CD4-positive, alpha-beta T cell treated with Interleukin-17A for 1 hour (primary cell): ENCODE measurements at regions not wholly inside any gene's neighbourhood (a gene's known extent, or its start where the extent isn't known, plus 50 kb on each side); places are given as distances from the start of the nearest gene placed in this dataset.

Experiments
- DNase-seq: peaks from one replicate; pipeline ENCODE4 v3.0.0-alpha.2; 2020

GRCh38 chrX:69362856-69363255 is 141.3 kb upstream of the NALF2 start:
- DNase-seq = no peak

GRCh38 chrX:69362354-69362753 is 141.8 kb upstream of the NALF2 start:
- DNase-seq = no peak

GRCh38 chrX:69361311-69361845 is 142.7 kb upstream of the NALF2 start:
- no peak for DNase-seq

GRCh38 chrX:69357317-69357716 is 146.8 kb upstream of the NALF2 start:
- DNase-seq = no peak

- no peak for DNase-seq
Observed at GRCh38 chrX:69324851-69325250, 159.6 kb upstream of the PJA1 start.

GRCh38 chrX:69323786-69324720 is 158.8 kb upstream of the PJA1 start:
- no peak for DNase-seq

- DNase-seq = no peak
Observed at GRCh38 chrX:69321789-69322188, 156.5 kb upstream of the PJA1 start.

- no peak for DNase-seq
Observed at GRCh38 chrX:69321006-69321655, 155.9 kb upstream of the PJA1 start.

- DNase-seq = no peak
Observed at GRCh38 chrX:69320116-69320515, 154.9 kb upstream of the PJA1 start.

GRCh38 chrX:69319376-69319775 is 154.1 kb upstream of the PJA1 start:
- no peak for DNase-seq

GRCh38 chrX:69318651-69319340 is 153.5 kb upstream of the PJA1 start:
- no peak for DNase-seq

GRCh38 chrX:69317721-69318120 is 152.5 kb upstream of the PJA1 start:
- DNase-seq = no peak

GRCh38 chrX:69314436-69315348 is 149.4 kb upstream of the PJA1 start:
- no peak for DNase-seq

- DNase-seq = no peak
Observed at GRCh38 chrX:69313617-69314290, 148.5 kb upstream of the PJA1 start.

GRCh38 chrX:69311936-69312670 is 146.8 kb upstream of the PJA1 start:
- DNase-seq = no peak

- DNase-seq = no peak
Observed at GRCh38 chrX:69309074-69309792, 144.0 kb upstream of the PJA1 start.

GRCh38 chrX:69307756-69308155 is 142.5 kb upstream of the PJA1 start:
- DNase-seq = no peak

GRCh38 chrX:69307029-69307428 is 141.8 kb upstream of the PJA1 start:
- no peak for DNase-seq

- DNase-seq = no peak
Observed at GRCh38 chrX:69306063-69306404, 140.8 kb upstream of the PJA1 start.

GRCh38 chrX:69305333-69306062 is 140.2 kb upstream of the PJA1 start:
- no peak for DNase-seq
